ENCODE measurements at regions not wholly inside any gene's neighbourhood (a gene's known extent, or its start where the extent isn't known, plus 50 kb on each side); places are given as distances from the start of the nearest gene placed in this dataset.

GRCh38 chr18:57951999-57952774 is 91.8 kb upstream of the NEDD4L start (continued):
- TF ChIP-seq ZNF462 (CRISPR knock-in tag; IDR thresholded peaks at IDR 0.05): no peak
- no peak for TF ChIP-seq NANOG (IDR thresholded peaks at IDR 0.05; ENCODE audit: borderline replicate concordance)

- no peak overlapping the region for H3K4me3 Mint-ChIP-seq
- H3K27me3 ChIP-seq (ENCODE audit: insufficient read depth): no peaks in the 10 kb centered on the region
- TF ChIP-seq CREB1 (CRISPR knock-in tag; IDR thresholded peaks at IDR 0.05; ENCODE audit: low read depth): no peak
- no peak for TF ChIP-seq EZH2 (IDR thresholded peaks at IDR 0.05; ENCODE audit: low read depth, unreplicated experiment)
- no peak for TF ChIP-seq EZH2phosphoT487 (IDR thresholded peaks at IDR 0.05; ENCODE audit: unreplicated experiment)
- no peak for TF ChIP-seq POLR2AphosphoS5 (IDR thresholded peaks at IDR 0.05; ENCODE audit: low read depth)
- no peak for TF ChIP-seq JUNB (IDR thresholded peaks at IDR 0.05; ENCODE audit: unreplicated experiment)
- no peak for TF ChIP-seq ZNF114 (CRISPR knock-in tag; IDR thresholded peaks at IDR 0.05)
- no peak for TF ChIP-seq NANOG (IDR thresholded peaks at IDR 0.05; ENCODE audit: borderline replicate concordance)
- TF ChIP-seq ZNF462 (CRISPR knock-in tag; IDR thresholded peaks at IDR 0.05): no peak
Observed at GRCh38 chr18:57951117-57951796, 92.8 kb upstream of the NEDD4L start.

More at GRCh38 chr18:57951117-57951796, 92.8 kb upstream of the NEDD4L start:
- no peaks in the 10 kb centered on the region for H3K4me1 Mint-ChIP-seq
- Histone ChIP-seq H3K27ac (ENCODE audit: low read depth) (no peak overlapping the region), H3K4me1 (ENCODE audit: insufficient read depth) (no peaks in the 10 kb centered on the region), H3K79me2 (replicated peaks; ENCODE audit: insufficient read depth) (no peaks in the 10 kb centered on the region), H3K4me2 (no peak overlapping the region), H3K36me3 (ENCODE audit: insufficient read depth) (no peaks in the 10 kb centered on the region), H3K4me3 (no peak overlapping the region), H3K9me2 (ENCODE audit: insufficient read depth) (no peaks in the 10 kb centered on the region), H3F3A (replicated peaks; ENCODE audit: low read depth) (no peaks in the 10 kb centered on the region), H2AFZ (no peak overlapping the region), H4K20me1 (replicated peaks; ENCODE audit: insufficient read depth) (no peaks in the 10 kb centered on the region)
- DNase-seq (ENCODE audit: low spot score): no peak
- H3K9me3 Mint-ChIP-seq: no peaks in the 10 kb centered on the region
- no peaks in the 10 kb centered on the region for H3K36me3 Mint-ChIP-seq (ENCODE audit: low read depth)
- no peaks in the 10 kb centered on the region for H3K27me3 Mint-ChIP-seq (ENCODE audit: insufficient read depth, low read depth, poor library complexity)
- no peak for ATAC-seq
- H3K27ac Mint-ChIP-seq: no peak overlapping the region
